GM21529 (cell line): ENCODE measurements at regions not wholly inside any gene's neighbourhood (a gene's known extent, or its start where the extent isn't known, plus 50 kb on each side); places are given as distances from the start of the nearest gene placed in this dataset.

Experiments
- ATAC-seq: cut with Tn5 transposase; IDR thresholded peaks from one replicate; pipeline ENCODE4 v1.9.1; 2021; ENCODE audit not compliant: unreplicated experiment

- ATAC-seq: no peak
Observed at GRCh38 chr2:61722800-61723199, 131.1 kb downstream of the FAM161A start.

GRCh38 chr2:61722318-61722717, 131.5 kb downstream of the FAM161A start:
- ATAC-seq: no peak

GRCh38 chr2:61721382-61721781, 132.5 kb downstream of the FAM161A start:
- no peak for ATAC-seq

- no peak for ATAC-seq
Observed at GRCh38 chr2:61720911-61721310, 132.9 kb downstream of the FAM161A start.

GRCh38 chr2:61718965-61719364, 134.9 kb downstream of the FAM161A start:
- no peak for ATAC-seq

GRCh38 chr2:61715506-61715905, 138.4 kb downstream of the FAM161A start:
- ATAC-seq: no peak

- no peak for ATAC-seq
Observed at GRCh38 chr2:61714210-61714609, 139.7 kb downstream of the FAM161A start.

GRCh38 chr2:61713457-61713856, 140.4 kb downstream of the FAM161A start:
- ATAC-seq: no peak

GRCh38 chr2:61712060-61712459, 141.8 kb downstream of the FAM161A start:
- no peak for ATAC-seq

GRCh38 chr2:61710711-61711110, 143.1 kb downstream of the FAM161A start:
- no peak for ATAC-seq

- peak; percentile 99 for ATAC-seq
Observed at GRCh38 chr2:61707984-61708852, 145.6 kb downstream of the FAM161A start.

- no peak for ATAC-seq
Observed at GRCh38 chr2:61705625-61706024, 148.2 kb downstream of the FAM161A start.

- ATAC-seq: no peak
Observed at GRCh38 chr2:61704364-61704763, 149.5 kb downstream of the FAM161A start.

GRCh38 chr2:61702088-61702467, 151.8 kb downstream of the FAM161A start:
- no peak for ATAC-seq

- no peak for ATAC-seq
Observed at GRCh38 chr2:61700464-61700863, 153.4 kb downstream of the FAM161A start.

GRCh38 chr2:61694312-61695274, 156.4 kb upstream of the XPO1 start:
- ATAC-seq: peak; percentile 96

- ATAC-seq: no peak
Observed at GRCh38 chr2:61693744-61694143, 155.6 kb upstream of the XPO1 start.

GRCh38 chr2:61690078-61690596, 152.0 kb upstream of the XPO1 start:
- ATAC-seq: no peak

GRCh38 chr2:61689568-61689967, 151.4 kb upstream of the XPO1 start:
- ATAC-seq: no peak

GRCh38 chr2:61688369-61689334, 150.5 kb upstream of the XPO1 start:
- ATAC-seq: no peak
